NCI-H748 (cell line): ENCODE measurements at regions not wholly inside any gene's neighbourhood (a gene's known extent, or its start where the extent isn't known, plus 50 kb on each side); places are given as distances from the start of the nearest gene placed in this dataset.

Experiments used
- DNase-seq: peaks from one replicate; lab custom pipeline; 2025; ENCODE audit not compliant: unreplicated experiment; lab: John Stamatoyannopoulos, UW

GRCh38 chr19:30757104-30757836, 385.1 kb downstream of the ZNF536 start:
- no peak for DNase-seq

GRCh38 chr19:30755581-30755980, 383.4 kb downstream of the ZNF536 start:
- DNase-seq = no peak

GRCh38 chr19:30754162-30754561, 382.0 kb downstream of the ZNF536 start:
- DNase-seq = no peak

DNA sequence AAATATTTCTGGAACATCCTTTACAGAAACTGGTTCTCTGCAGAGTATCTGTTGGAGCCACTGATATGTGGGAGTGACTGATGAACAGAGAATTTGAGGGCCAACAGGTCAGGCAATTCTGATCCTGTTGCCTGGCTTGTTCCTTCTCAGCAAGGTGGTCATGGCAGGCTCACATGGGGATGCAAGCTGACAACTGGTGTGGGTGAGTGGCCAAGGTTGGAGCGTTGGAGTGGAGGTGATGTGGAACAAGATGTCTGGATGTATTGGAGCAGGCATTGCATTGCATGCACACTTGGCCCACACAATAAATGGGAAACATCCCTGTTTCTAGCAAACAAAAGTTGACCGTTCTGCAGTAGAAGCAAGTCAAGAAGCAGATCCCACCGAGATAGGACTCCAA, 380.7 kb downstream of the ZNF536 start:
- no peak for DNase-seq

DNA sequence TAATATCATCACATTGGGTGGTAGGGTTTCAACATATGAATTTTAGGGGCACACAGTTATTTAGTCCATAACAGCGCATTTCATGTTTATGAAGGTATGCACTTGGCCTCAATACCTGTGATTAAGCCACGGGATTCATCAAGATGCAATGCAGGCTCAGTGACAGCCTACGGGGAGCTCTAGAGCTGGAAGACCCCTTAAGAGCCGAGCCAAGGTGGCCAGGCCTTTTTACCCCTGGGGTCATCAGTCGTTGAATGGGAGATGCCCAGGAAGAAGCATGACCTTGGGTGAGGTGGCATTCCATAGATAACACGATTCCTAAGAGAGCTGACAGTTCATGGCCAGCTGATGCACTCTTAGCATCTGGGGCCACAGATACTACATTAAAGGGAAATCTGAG, 380.0 kb downstream of the ZNF536 start:
- DNase-seq = no peak

DNA sequence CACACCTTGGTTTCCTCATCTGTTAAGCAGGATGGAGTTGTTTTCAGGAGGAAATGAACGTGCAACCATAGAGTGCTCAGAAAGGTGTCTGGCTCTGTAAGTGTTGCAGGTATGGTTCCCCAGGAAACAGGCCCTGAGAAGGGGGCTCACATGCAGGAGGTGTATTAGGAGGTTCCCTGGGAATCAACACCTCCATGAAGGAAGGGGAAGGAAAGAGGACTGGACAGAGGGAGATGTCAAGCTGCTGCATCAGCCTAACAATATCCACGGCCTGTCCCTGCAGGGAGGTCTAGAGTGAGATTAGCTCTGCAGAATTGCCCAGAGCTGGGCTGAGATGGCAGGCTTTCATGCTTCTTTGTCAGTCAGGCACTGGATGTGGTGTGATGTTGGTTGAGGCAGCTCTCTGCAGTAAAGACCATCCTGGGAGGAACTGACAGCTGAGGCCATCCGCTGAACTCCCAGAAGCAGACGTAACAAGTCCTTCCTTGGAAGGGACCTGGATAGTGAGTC, 373.3 kb downstream of the ZNF536 start:
- no peak for DNase-seq

GRCh38 chr19:30744741-30745475, 372.7 kb downstream of the ZNF536 start:
- DNase-seq = no peak

GRCh38 chr19:30743702-30744101, 371.5 kb downstream of the ZNF536 start:
- DNase-seq = no peak

GRCh38 chr19:30743011-30743410, 370.8 kb downstream of the ZNF536 start:
- DNase-seq = no peak

GRCh38 chr19:30742406-30742938, 370.3 kb downstream of the ZNF536 start:
- DNase-seq = no peak

- no peak for DNase-seq
Observed at GRCh38 chr19:30741566-30741965, 369.4 kb downstream of the ZNF536 start.

GRCh38 chr19:30739394-30739793, 367.2 kb downstream of the ZNF536 start:
- no peak for DNase-seq

DNA sequence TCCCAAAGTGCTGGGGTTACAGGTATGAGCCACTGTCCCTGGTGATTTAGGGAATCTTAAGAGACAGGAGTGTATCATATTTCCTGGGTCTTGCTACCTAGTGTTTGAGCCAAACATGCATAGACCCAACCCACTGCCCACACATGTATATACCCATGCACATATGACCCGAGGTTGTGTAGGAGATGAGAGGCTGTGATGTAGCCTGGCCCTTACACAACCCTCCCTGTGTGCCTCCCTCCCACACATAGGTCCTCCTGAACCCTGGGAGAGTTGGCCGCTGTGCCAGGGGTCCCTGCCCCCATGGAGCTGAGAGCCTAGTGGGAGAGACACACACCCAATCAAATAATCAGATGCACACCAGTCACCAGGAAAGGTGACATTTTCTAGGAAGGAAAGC, 365.9 kb downstream of the ZNF536 start:
- DNase-seq = no peak

- DNase-seq = no peak
Observed at GRCh38 chr19:30734669-30735068, 362.5 kb downstream of the ZNF536 start.

- no peak for DNase-seq
Observed at GRCh38 chr19:30733826-30734550, 361.8 kb downstream of the ZNF536 start.

- DNase-seq = no peak
Observed at GRCh38 chr19:30731591-30731990, 359.4 kb downstream of the ZNF536 start.

GRCh38 chr19:30729451-30729850, 357.3 kb downstream of the ZNF536 start:
- no peak for DNase-seq

DNA sequence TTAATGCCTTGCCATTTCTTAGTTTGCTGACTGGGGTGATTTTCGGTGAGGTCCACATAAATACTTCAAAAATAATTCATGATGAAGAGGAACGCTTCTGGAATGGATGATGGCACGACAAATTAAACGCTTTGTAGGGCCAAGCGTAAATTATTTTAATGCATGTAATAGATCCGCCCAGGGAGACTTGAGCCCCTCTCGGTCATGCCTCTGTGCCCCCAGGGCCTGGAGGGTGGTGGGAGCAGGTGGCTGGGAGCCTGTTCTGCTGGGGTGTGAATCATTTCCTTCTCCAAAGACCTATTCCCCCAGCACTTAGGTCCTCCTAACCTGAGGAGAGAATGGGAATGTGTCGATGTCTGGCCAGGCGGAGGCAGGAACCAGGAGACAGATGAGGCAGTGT, 350.6 kb downstream of the ZNF536 start:
- no peak for DNase-seq

- DNase-seq = peak; percentile 11
Observed at GRCh38 chr19:30722186-30722585, 350.0 kb downstream of the ZNF536 start.

GRCh38 chr19:30719999-30720345, 347.8 kb downstream of the ZNF536 start:
- no peak for DNase-seq

- DNase-seq = peak; percentile 43
Observed at GRCh38 chr19:30719189-30719998, 347.2 kb downstream of the ZNF536 start.
